ENCODE measurements at regions not wholly inside any gene's neighbourhood (a gene's known extent, or its start where the extent isn't known, plus 50 kb on each side); places are given as distances from the start of the nearest gene placed in this dataset.
"Not testable (repeated sequence)": the region's sequence is repeated elsewhere in the genome, so short reads cannot be mapped to it uniquely, and the experiment has no call there.

- H3K36me3 ChIP-seq, result no peaks in the 10 kb centered on the region
- 38 to 58% (median 43%) methylated on average over 1 of the region's 1 CpG for WGBS, 3 donors
- intact Hi-C loops (cut with DNase I), result no loop called here
- no peaks in the 10 kb centered on the region for H3K4me1 ChIP-seq (ENCODE audit: insufficient read depth)
- TF ChIP-seq EP300 (IDR thresholded peaks at IDR 0.05) (no peak), POLR2A (IDR thresholded peaks at IDR 0.05) (no peak)
- TF ChIP-seq, protein P1, sequence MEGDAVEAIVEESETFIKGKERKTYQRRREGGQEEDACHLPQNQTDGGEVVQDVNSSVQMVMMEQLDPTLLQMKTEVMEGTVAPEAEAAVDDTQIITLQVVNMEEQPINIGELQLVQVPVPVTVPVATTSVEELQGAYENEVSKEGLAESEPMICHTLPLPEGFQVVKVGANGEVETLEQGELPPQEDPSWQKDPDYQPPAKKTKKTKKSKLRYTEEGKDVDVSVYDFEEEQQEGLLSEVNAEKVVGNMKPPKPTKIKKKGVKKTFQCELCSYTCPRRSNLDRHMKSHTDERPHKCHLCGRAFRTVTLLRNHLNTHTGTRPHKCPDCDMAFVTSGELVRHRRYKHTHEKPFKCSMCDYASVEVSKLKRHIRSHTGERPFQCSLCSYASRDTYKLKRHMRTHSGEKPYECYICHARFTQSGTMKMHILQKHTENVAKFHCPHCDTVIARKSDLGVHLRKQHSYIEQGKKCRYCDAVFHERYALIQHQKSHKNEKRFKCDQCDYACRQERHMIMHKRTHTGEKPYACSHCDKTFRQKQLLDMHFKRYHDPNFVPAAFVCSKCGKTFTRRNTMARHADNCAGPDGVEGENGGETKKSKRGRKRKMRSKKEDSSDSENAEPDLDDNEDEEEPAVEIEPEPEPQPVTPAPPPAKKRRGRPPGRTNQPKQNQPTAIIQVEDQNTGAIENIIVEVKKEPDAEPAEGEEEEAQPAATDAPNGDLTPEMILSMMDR (IDR thresholded peaks at IDR 0.05), result no peak
- no peak for DNase-seq
- no peaks in the 10 kb centered on the region for H3K27me3 ChIP-seq
- no peak overlapping the region for H3K27ac ChIP-seq
- H3K9me3 ChIP-seq, result no peaks in the 10 kb centered on the region
- H3K4me3 ChIP-seq, result no peak overlapping the region
Measured at GRCh38 chr18:38790786-38791185, 1225.2 kb upstream of the CELF4 start.

DNA sequence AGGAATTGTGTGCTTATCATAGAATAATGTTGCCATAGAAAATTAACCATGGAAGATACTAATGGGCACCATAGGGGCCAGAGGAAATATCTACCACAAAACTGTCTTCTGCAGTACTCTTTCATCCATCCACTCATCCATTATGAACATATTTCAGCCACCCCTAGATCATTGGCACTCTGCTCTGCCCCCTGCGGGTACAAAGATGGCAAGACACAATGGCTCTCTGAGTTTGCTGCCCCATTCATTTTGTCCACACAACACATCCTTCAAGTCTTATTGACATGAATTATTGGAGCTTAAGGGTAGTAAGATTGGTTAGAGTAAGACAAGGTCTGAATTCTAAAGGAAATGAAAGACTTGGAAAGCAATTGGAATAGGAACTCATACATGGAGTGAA is 1224.7 kb upstream of the CELF4 start:
- H3K4me3 ChIP-seq, result no peak overlapping the region
- WGBS, 3 donors, result 54 to 71% (median 68%) methylated on average over 1 of the region's 1 CpG

GRCh38 chr18:38789141-38789540 is 1223.5 kb upstream of the CELF4 start:
- Histone ChIP-seq H3K36me3 (no peaks in the 10 kb centered on the region), H3K4me3 (no peak overlapping the region), H3K27ac (no peak overlapping the region), H3K9me3 (no peaks in the 10 kb centered on the region), H3K4me1 (ENCODE audit: insufficient read depth) (no peaks in the 10 kb centered on the region), H3K27me3 (no peaks in the 10 kb centered on the region)
- 2 to 9% (median 4%) methylated on average over 1 of the region's 1 CpG for WGBS, 3 donors
- DNase-seq, result no peak
- intact Hi-C loops (cut with DNase I), result no loop called here
- TF ChIP-seq EP300 (IDR thresholded peaks at IDR 0.05), result no peak
- TF ChIP-seq POLR2A (IDR thresholded peaks at IDR 0.05), result no peak
- TF ChIP-seq, protein P1 (IDR thresholded peaks at IDR 0.05), result no peak

More for the DNA sequence above, 1224.7 kb upstream of the CELF4 start:
- intact Hi-C loops (cut with DNase I), result no loop called here
- Histone ChIP-seq H3K27ac (no peak overlapping the region), H3K27me3 (no peaks in the 10 kb centered on the region), H3K36me3 (no peaks in the 10 kb centered on the region), H3K9me3 (no peaks in the 10 kb centered on the region), H3K4me1 (ENCODE audit: insufficient read depth) (no peaks in the 10 kb centered on the region)
- DNase-seq, result no peak
- TF ChIP-seq POLR2A (IDR thresholded peaks at IDR 0.05) (no peak), EP300 (IDR thresholded peaks at IDR 0.05) (no peak)
- TF ChIP-seq, protein P1 (IDR thresholded peaks at IDR 0.05), result no peak

GRCh38 chr18:38786906-38787305 is 1221.3 kb upstream of the CELF4 start:
- Histone ChIP-seq H3K36me3 (no peaks in the 10 kb centered on the region), H3K27me3 (no peaks in the 10 kb centered on the region), H3K9me3 (no peaks in the 10 kb centered on the region), H3K27ac (no peak overlapping the region), H3K4me3 (no peak overlapping the region), H3K4me1 (ENCODE audit: insufficient read depth) (no peaks in the 10 kb centered on the region)
- intact Hi-C loops (cut with DNase I), result no loop called here
- no peak for DNase-seq
- WGBS, 3 donors, result 32 to 62% (median 36%) methylated on average over 1 of the region's 1 CpG
- TF ChIP-seq EP300 (IDR thresholded peaks at IDR 0.05), result no peak
- no peak for TF ChIP-seq POLR2A (IDR thresholded peaks at IDR 0.05)
- TF ChIP-seq, protein P1 (IDR thresholded peaks at IDR 0.05), result no peak

DNA sequence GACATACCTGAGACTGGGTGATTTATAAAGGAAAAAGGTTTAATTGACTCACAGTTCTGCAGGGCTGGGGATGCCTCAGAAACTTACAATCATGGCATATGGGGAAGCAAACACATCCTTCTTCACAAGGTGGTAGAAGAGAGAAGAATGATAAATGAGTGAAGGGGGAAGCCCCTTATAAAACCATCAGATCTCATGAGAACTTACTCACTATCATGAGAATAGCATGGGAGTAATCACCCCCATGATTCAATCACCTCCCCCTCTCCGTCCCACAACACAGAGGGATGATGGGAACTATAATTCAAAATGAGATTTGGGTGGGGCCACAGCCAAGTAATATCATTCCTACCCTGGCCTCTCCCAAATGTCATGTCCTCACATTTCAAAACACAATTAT is 1206.0 kb upstream of the CELF4 start:
- DNase-seq; H3K4me3 ChIP-seq; H3K9me3 ChIP-seq; H3K27ac ChIP-seq; intact Hi-C loops (cut with DNase I); H3K4me1 ChIP-seq (ENCODE audit: insufficient read depth); H3K27me3 ChIP-seq; H3K36me3 ChIP-seq: not testable (repeated sequence)
- 84 to 90% (median 86%) methylated on average over 1 of the region's 1 CpG for WGBS, 3 donors

Measured in ovary (tissue), 7 donors.